Neural crest cell (in vitro differentiated cells): ENCODE measurements at regions not wholly inside any gene's neighbourhood (a gene's known extent, or its start where the extent isn't known, plus 50 kb on each side); places are given as distances from the start of the nearest gene placed in this dataset.

Experiments
- DNase-seq: peaks from one replicate; pipeline ENCODE4 v3.0.0; 2021; ENCODE audit warnings: low read depth, mixed read lengths, low spot score
- H3K27ac Mint-ChIP-seq: one replicate; pipeline ENCODE4 v1.8.0; 2021; ENCODE audit warnings: mild to moderate bottlenecking, mixed read lengths; ENCODE audit not compliant: unreplicated experiment
- H3K27me3 Mint-ChIP-seq: 2 replicates; pipeline ENCODE4 v1.8.0; 2021; ENCODE audit warnings: low read depth, mild to moderate bottlenecking, mixed read lengths
- H3K36me3 Mint-ChIP-seq: 2 replicates; pipeline ENCODE4 v1.8.0; 2021; ENCODE audit warnings: low read depth, mild to moderate bottlenecking, mixed read lengths
- H3K4me1 Mint-ChIP-seq: 2 replicates; pipeline ENCODE4 v1.8.0; 2021; ENCODE audit warnings: mixed read lengths
- H3K4me3 Mint-ChIP-seq: one replicate; pipeline ENCODE4 v1.8.0; 2021; ENCODE audit warnings: mild to moderate bottlenecking, mixed read lengths
- H3K9me3 Mint-ChIP-seq: 2 replicates; pipeline ENCODE4 v1.8.0; 2021; ENCODE audit warnings: mixed read lengths
- CTCF ChIP-seq: fragments of 200-600 bp; sonication (generic); conservative IDR thresholded peaks from 2 replicates; pipeline ENCODE4 v1.5.0; 2021; ENCODE audit warnings: antibody characterized with exemption, mild to moderate bottlenecking

GRCh38 chrX:39011454-39012221, 210.4 kb downstream of the MID1IP1 start:
- Mint-ChIP-seq H3K27me3 (no peaks in the 10 kb centered on the region), H3K4me1 (peaks cover 22% of the 10 kb centered on the region), H3K4me3 (no peak overlapping the region), H3K36me3 (no peaks in the 10 kb centered on the region), H3K27ac (no peak overlapping the region), H3K9me3 (peaks cover 13% of the 10 kb centered on the region)
- no peak for TF ChIP-seq CTCF
- no peak for DNase-seq

- Mint-ChIP-seq H3K4me1 (peaks cover 31% of the 10 kb centered on the region), H3K4me3 (no peak overlapping the region), H3K36me3 (no peaks in the 10 kb centered on the region), H3K9me3 (peaks cover 14% of the 10 kb centered on the region), H3K27ac (no peak overlapping the region), H3K27me3 (no peaks in the 10 kb centered on the region)
- no peak for TF ChIP-seq CTCF
- DNase-seq, result no peak
These were observed 211.4 kb downstream of the MID1IP1 start for GRCh38 chrX:39012621-39013111.

GRCh38 chrX:39016556-39016955, 215.3 kb downstream of the MID1IP1 start:
- Mint-ChIP-seq H3K27me3 (no peaks in the 10 kb centered on the region), H3K36me3 (no peaks in the 10 kb centered on the region), H3K27ac (no peak overlapping the region), H3K4me1 (peaks cover 41% of the 10 kb centered on the region), H3K9me3 (peaks cover 8% of the 10 kb centered on the region), H3K4me3 (no peak overlapping the region)
- DNase-seq, result no peak
- TF ChIP-seq CTCF, result no peak

- Mint-ChIP-seq H3K27me3 (no peaks in the 10 kb centered on the region), H3K9me3 (peaks cover 7% of the 10 kb centered on the region), H3K36me3 (no peaks in the 10 kb centered on the region), H3K4me3 (no peak overlapping the region), H3K4me1 (peaks cover 38% of the 10 kb centered on the region), H3K27ac (no peak overlapping the region)
- TF ChIP-seq CTCF, result no peak
- DNase-seq, result no peak
These were observed 215.8 kb downstream of the MID1IP1 start for GRCh38 chrX:39017077-39017476.

GRCh38 chrX:39017716-39018115, 216.5 kb downstream of the MID1IP1 start:
- no peak overlapping the region for H3K27ac Mint-ChIP-seq
- H3K27me3 Mint-ChIP-seq, result no peaks in the 10 kb centered on the region
- H3K9me3 Mint-ChIP-seq, result peaks cover 7% of the 10 kb centered on the region
- no peak for TF ChIP-seq CTCF
- no peaks in the 10 kb centered on the region for H3K36me3 Mint-ChIP-seq
- peaks cover 35% of the 10 kb centered on the region for H3K4me1 Mint-ChIP-seq
- no peak for DNase-seq
- no peak overlapping the region for H3K4me3 Mint-ChIP-seq
